ENCODE measurements at regions not wholly inside any gene's neighbourhood (a gene's known extent, or its start where the extent isn't known, plus 50 kb on each side); places are given as distances from the start of the nearest gene placed in this dataset.

DNA sequence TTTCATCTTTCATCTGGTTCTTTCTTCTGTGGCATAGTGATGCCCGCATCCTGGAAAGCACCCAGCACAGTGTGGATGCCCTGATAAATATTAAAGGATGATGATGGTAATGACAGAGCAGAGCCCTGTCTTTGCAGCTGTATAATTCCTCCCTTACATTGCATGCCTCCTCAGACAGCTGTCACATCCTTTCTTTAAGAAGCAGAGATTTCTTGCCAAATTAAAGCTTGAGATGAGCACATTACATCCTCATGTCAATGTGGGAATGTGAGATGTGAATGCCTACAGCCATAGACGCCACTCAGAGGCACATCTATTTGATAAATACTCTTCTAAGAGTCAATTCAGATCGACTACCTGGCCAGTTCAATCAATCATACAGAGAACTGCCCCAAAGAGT lies 642.0 kb downstream of the ZNF385D start:
- no peak overlapping the region for H3K27ac Mint-ChIP-seq
- TF ChIP-seq SOX15 (CRISPR knock-in tag; IDR thresholded peaks at IDR 0.05) (no peak), NFATC4 (CRISPR knock-in tag; IDR thresholded peaks at IDR 0.05) (no peak), JAZF1 (CRISPR knock-in tag; IDR thresholded peaks at IDR 0.05) (no peak), ZNF263 (CRISPR knock-in tag; IDR thresholded peaks at IDR 0.05; ENCODE audit: low read depth) (no peak), OVOL2 (CRISPR knock-in tag; IDR thresholded peaks at IDR 0.05; ENCODE audit: borderline replicate concordance) (no peak), ATF1 (CRISPR knock-in tag; IDR thresholded peaks at IDR 0.05) (no peak), ZNF671 (CRISPR knock-in tag; IDR thresholded peaks at IDR 0.05) (no peak), ZNF232 (CRISPR knock-in tag; IDR thresholded peaks at IDR 0.05) (no peak), KAT7 (CRISPR knock-in tag; IDR thresholded peaks at IDR 0.05; ENCODE audit: borderline replicate concordance) (no peak)
- TF ChIP-seq, protein P1, sequence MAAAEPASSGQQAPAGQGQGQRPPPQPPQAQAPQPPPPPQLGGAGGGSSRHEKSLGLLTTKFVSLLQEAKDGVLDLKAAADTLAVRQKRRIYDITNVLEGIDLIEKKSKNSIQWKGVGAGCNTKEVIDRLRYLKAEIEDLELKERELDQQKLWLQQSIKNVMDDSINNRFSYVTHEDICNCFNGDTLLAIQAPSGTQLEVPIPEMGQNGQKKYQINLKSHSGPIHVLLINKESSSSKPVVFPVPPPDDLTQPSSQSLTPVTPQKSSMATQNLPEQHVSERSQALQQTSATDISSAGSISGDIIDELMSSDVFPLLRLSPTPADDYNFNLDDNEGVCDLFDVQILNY (CRISPR knock-in tag; IDR thresholded peaks at IDR 0.05): no peak
- TF ChIP-seq, protein P2, sequence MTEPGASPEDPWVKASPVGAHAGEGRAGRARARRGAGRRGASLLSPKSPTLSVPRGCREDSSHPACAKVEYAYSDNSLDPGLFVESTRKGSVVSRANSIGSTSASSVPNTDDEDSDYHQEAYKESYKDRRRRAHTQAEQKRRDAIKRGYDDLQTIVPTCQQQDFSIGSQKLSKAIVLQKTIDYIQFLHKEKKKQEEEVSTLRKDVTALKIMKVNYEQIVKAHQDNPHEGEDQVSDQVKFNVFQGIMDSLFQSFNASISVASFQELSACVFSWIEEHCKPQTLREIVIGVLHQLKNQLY (CRISPR knock-in tag; IDR thresholded peaks at IDR 0.05): no peak
- TF ChIP-seq, protein P3, sequence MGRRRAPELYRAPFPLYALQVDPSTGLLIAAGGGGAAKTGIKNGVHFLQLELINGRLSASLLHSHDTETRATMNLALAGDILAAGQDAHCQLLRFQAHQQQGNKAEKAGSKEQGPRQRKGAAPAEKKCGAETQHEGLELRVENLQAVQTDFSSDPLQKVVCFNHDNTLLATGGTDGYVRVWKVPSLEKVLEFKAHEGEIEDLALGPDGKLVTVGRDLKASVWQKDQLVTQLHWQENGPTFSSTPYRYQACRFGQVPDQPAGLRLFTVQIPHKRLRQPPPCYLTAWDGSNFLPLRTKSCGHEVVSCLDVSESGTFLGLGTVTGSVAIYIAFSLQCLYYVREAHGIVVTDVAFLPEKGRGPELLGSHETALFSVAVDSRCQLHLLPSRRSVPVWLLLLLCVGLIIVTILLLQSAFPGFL (CRISPR knock-in tag; IDR thresholded peaks at IDR 0.05; ENCODE audit: borderline replicate concordance): no peak
- TF ChIP-seq, protein P4, sequence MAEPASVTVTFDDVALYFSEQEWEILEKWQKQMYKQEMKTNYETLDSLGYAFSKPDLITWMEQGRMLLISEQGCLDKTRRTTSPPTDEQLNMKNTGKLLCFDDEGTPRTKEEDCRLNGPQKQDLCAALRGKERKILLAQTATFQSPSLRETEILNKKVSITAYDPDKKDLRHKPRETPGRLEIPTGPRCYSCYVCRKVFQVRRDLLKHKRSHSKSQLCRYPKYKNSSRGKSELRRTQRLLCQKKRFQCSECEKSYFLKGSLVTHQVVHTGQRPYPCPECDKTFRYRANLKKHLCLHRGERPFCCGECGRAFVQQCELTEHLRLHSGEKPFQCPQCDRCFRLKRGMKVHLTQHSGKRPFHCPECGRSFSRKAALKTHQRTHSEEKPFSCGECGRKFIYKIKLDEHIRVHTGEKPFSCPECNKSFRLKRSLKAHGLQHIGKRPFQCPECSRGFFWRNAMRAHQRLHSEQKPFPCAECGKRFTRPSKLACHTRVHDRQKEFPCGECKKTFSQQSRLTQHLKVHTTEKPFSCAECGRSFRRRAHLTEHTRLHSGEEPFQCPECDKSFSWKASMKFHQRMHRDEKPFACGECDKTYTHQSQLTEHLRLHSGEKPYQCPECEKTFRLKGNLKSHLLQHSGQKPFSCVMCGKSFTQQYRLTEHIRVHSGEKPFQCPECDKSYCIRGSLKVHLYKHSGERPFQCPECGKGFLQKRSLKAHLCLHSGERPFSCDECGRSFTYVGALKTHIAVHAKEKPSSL (CRISPR knock-in tag; conservative IDR thresholded peaks at IDR 0.05): no peak
- DNase-seq (ENCODE audit: low spot score): no peak
- ChIA-PET POLR2A (no interaction called here), CTCF (no interaction called here)
- no peaks in the 10 kb centered on the region for H3K4me1 Mint-ChIP-seq
- no peak for ATAC-seq
- no peaks in the 10 kb centered on the region for H3K27me3 Mint-ChIP-seq (ENCODE audit: low read depth)
- no peak overlapping the region for H3K4me3 Mint-ChIP-seq
- H3K36me3 Mint-ChIP-seq: no peaks in the 10 kb centered on the region
- no peaks in the 10 kb centered on the region for H3K9me3 Mint-ChIP-seq

- ChIA-PET CTCF (no interaction called here), POLR2A (no interaction called here)
- no peaks in the 10 kb centered on the region for H3K4me1 Mint-ChIP-seq
- H3K27me3 Mint-ChIP-seq (ENCODE audit: low read depth): no peaks in the 10 kb centered on the region
- no peaks in the 10 kb centered on the region for H3K36me3 Mint-ChIP-seq
- H3K4me3 Mint-ChIP-seq: no peak overlapping the region
- DNase-seq (ENCODE audit: low spot score) (no peak), ATAC-seq (no peak)
- H3K27ac Mint-ChIP-seq: no peak overlapping the region
- H3K9me3 Mint-ChIP-seq: peaks cover 16% of the 10 kb centered on the region
- TF ChIP-seq, protein P5, sequence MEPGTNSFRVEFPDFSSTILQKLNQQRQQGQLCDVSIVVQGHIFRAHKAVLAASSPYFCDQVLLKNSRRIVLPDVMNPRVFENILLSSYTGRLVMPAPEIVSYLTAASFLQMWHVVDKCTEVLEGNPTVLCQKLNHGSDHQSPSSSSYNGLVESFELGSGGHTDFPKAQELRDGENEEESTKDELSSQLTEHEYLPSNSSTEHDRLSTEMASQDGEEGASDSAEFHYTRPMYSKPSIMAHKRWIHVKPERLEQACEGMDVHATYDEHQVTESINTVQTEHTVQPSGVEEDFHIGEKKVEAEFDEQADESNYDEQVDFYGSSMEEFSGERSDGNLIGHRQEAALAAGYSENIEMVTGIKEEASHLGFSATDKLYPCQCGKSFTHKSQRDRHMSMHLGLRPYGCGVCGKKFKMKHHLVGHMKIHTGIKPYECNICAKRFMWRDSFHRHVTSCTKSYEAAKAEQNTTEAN (CRISPR knock-in tag; IDR thresholded peaks at IDR 0.05): no peak
- TF ChIP-seq, protein P6, sequence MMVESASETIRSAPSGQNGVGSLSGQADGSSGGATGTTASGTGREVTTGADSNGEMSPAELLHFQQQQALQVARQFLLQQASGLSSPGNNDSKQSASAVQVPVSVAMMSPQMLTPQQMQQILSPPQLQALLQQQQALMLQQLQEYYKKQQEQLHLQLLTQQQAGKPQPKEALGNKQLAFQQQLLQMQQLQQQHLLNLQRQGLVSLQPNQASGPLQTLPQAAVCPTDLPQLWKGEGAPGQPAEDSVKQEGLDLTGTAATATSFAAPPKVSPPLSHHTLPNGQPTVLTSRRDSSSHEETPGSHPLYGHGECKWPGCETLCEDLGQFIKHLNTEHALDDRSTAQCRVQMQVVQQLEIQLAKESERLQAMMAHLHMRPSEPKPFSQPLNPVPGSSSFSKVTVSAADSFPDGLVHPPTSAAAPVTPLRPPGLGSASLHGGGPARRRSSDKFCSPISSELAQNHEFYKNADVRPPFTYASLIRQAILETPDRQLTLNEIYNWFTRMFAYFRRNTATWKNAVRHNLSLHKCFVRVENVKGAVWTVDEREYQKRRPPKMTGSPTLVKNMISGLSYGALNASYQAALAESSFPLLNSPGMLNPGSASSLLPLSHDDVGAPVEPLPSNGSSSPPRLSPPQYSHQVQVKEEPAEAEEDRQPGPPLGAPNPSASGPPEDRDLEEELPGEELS (CRISPR knock-in tag; IDR thresholded peaks at IDR 0.05): no peak
- TF ChIP-seq, protein P7, sequence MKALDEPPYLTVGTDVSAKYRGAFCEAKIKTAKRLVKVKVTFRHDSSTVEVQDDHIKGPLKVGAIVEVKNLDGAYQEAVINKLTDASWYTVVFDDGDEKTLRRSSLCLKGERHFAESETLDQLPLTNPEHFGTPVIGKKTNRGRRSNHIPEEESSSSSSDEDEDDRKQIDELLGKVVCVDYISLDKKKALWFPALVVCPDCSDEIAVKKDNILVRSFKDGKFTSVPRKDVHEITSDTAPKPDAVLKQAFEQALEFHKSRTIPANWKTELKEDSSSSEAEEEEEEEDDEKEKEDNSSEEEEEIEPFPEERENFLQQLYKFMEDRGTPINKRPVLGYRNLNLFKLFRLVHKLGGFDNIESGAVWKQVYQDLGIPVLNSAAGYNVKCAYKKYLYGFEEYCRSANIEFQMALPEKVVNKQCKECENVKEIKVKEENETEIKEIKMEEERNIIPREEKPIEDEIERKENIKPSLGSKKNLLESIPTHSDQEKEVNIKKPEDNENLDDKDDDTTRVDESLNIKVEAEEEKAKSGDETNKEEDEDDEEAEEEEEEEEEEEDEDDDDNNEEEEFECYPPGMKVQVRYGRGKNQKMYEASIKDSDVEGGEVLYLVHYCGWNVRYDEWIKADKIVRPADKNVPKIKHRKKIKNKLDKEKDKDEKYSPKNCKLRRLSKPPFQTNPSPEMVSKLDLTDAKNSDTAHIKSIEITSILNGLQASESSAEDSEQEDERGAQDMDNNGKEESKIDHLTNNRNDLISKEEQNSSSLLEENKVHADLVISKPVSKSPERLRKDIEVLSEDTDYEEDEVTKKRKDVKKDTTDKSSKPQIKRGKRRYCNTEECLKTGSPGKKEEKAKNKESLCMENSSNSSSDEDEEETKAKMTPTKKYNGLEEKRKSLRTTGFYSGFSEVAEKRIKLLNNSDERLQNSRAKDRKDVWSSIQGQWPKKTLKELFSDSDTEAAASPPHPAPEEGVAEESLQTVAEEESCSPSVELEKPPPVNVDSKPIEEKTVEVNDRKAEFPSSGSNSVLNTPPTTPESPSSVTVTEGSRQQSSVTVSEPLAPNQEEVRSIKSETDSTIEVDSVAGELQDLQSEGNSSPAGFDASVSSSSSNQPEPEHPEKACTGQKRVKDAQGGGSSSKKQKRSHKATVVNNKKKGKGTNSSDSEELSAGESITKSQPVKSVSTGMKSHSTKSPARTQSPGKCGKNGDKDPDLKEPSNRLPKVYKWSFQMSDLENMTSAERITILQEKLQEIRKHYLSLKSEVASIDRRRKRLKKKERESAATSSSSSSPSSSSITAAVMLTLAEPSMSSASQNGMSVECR (CRISPR knock-in tag; IDR thresholded peaks at IDR 0.05; ENCODE audit: borderline replicate concordance): no peak
- TF ChIP-seq CTCF (IDR thresholded peaks at IDR 0.05) (no peak), ESRRA (CRISPR knock-in tag; IDR thresholded peaks at IDR 0.05; ENCODE audit: borderline replicate concordance) (no peak), EMX1 (CRISPR knock-in tag; IDR thresholded peaks at IDR 0.05) (no peak), CREB1 (CRISPR knock-in tag; IDR thresholded peaks at IDR 0.05) (no peak)
These were observed 645.2 kb downstream of the ZNF385D start for GRCh38 chr3:21105784-21106183.
